ENCODE measurements at regions not wholly inside any gene's neighbourhood (a gene's known extent, or its start where the extent isn't known, plus 50 kb on each side); places are given as distances from the start of the nearest gene placed in this dataset.

DNA sequence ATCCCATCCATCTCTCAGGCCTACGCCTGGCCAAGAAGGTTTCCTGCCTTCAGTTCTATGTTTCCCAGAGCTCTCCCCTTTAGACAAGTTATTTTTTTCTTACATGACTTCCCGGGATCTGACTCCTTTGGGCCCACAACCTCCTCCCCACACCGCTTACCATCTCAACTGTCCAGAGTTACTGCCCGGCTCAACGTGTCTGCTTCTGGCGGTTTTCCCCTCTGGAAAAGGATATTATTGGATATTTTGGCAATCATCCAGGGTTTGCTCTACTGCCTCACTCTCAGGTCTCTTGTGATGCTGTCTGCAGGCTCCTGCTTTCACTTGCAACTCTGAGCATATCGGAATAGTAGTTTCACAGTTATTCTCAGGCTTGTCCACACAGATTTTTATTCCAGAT lies 318.2 kb upstream of the CAMK1G start:
- peak; percentile 12 for DNase-seq

DNA sequence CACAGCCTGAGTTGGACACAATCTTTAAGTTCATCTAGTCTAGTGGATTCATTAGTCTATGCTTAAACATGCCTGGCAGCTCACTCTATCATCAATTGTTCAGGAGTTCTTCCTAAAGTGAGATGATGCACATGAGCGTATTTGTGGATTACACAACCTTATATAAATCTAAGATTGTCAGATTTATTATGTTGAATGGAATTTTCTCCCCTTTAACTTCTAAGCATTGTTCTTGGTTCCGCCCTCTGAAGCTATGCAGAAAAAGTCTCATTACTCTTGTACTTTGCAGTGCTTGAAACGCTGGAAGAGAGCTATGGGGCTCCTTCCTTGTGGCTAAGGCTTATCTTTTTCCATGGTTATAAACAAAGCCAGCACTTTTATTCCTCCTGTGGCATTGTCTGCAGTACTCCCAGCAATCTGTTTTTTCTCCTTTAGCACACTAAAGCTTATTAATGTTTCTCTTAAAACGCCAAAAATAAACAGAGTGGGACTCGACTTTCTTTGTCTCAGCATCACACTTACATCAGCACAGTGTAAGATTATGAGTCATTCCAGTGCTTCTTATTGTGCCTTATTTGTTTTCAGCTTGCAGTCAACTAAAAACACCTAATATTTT lies 316.8 kb upstream of the CAMK1G start:
- no peak for DNase-seq

DNA sequence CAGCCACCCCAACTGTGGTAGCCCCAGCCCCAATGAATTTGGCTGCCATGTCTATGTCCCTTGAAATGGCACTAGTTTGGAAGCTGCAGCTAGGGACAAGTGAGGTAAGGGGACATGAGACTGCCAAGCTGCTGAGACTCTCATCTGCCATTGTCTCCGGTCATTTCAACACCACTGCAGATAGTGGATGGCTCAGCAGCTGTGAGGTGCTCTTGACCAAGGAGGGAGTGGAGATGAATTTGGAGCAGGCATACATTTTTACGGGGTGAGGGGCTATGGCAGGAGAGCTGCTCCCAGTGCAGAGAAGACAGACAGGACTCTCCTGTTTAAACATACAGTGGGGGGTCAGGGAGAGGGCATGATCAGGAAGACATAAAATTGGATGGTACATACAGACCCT lies 315.5 kb upstream of the CAMK1G start:
- no peak for DNase-seq

DNA sequence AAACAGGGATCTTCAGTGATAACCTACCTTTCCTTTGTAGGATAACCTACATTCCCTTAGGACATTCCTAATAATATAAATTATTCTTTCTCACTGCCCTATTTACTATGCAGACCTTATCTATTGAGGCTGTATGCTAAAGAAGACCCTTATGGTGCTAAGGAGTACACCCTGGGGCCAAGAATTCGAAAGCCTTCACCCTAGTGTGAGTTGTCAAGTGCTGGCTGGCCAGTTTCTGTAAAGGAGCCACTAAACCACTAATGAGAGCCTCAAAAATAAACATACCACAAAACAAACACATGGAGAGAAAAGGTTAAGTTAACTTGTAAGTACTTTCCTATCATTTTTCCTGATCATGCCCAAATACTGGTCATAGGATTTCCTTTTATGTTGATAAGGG lies 315.0 kb upstream of the CAMK1G start:
- DNase-seq: no peak

DNA sequence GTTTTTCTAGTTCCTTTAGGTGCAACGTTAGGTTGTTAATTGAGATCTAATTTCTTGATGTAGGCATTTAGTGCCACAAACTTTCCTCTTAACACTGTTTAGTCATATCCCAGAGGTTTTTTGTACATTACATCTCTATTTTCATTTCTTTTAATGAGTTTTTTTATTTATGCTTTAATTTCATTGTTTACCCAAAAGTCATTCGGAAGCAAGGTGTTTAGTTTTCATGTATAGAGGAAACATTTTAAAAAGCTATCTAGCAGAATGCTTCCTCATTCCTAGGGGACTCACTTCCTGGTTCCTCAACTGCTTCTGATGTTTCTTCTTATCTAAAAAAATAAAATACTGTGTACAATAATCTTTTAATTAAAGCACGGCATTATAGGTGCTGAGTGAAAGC lies 307.2 kb upstream of the CAMK1G start:
- no peak for DNase-seq

DNA sequence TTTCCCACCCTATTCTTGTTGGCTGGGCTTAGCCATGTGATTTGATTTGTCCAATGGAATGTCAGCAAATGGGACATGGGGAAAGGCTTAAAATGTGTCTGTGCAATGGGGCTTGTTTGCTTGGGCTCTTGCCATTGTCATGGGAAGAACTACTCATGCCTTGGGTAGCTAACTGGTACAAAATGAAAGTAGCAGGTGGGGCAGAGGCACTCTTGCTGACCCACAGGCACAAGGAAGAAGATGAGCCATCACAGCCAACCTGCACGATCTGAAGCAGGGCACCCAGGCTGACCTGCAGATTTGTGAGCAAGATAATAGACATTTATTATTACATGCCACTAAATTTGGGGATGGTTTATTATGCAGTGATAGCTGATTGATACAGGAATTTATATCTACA lies 305.9 kb upstream of the CAMK1G start:
- DNase-seq: no peak

DNA sequence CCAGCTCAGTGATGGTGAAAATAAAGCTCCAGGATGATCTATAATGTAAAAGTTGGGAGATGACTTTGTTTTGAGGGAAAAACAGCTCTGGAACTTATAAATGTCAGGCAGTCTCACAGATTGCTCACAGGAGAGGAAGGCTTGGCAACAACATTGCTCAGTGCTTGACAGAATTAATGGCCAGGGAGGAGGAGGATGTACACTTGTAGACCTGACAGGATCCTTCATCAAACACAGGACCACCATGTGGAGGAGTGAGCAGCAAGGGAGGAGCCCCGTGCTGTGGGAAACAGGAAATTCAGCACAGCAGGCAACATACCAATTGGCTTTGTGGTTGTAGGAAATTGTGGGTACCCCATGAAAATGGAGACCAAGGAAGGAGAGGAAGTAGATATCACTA lies 291.8 kb upstream of the CAMK1G start:
- DNase-seq: no peak

DNA sequence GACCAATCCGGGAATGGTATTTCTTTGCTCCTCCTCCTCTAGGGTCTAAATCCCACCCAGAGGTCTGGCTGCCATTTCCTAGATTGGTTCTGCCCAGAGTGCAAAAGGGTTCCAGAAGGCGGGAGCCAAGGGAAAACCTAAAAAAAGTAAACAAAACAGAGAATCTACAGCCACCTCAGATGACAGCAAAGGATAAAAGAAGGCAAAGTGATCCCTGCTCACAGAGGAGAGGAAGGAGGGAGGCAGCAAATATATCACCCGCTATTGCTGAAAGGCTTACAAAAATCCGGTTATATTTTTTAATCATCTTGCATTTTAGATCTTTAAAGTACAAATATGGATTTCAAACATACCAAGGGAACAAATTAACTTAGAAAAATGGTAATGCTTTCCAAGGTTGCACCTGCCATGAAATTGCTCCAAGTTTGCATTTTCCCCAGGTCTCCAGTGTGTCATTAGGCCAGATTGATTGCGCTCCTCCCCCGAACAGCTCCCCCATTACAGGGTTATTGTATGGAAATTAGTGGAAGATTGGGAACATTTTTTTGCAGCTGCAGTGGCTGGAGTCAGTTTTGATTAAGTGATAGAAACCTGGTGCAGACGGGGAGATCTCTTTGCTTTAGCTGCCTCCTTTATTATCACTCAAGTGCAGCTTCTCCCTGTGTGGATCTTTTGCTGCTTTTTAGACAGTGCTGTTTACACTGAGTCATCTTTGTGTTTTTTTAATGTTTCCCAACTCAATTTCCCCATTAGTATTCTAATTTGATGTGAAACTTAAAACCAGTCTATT lies 280.5 kb upstream of the CAMK1G start:
- peak; percentile 86 for DNase-seq

DNA sequence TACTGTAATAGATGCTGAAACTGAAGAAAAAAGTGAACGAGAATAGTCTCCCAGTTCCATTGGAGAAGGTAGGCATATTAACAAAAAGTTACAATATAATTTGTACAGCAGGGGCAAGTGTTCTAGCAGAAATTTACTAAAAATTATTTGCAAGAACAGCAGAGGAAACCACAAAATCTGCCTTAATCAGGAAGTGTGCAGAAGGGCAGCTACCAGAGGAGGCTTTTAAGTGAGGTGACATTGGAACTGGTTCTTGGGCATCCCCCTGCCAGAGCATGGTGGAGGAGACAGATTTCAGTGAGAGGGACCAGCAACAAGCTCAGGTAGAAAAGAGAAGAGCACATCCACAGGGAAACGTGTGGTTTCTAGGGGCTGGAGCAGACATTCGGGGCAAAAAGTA lies 279.3 kb upstream of the CAMK1G start:
- no peak for DNase-seq

DNA sequence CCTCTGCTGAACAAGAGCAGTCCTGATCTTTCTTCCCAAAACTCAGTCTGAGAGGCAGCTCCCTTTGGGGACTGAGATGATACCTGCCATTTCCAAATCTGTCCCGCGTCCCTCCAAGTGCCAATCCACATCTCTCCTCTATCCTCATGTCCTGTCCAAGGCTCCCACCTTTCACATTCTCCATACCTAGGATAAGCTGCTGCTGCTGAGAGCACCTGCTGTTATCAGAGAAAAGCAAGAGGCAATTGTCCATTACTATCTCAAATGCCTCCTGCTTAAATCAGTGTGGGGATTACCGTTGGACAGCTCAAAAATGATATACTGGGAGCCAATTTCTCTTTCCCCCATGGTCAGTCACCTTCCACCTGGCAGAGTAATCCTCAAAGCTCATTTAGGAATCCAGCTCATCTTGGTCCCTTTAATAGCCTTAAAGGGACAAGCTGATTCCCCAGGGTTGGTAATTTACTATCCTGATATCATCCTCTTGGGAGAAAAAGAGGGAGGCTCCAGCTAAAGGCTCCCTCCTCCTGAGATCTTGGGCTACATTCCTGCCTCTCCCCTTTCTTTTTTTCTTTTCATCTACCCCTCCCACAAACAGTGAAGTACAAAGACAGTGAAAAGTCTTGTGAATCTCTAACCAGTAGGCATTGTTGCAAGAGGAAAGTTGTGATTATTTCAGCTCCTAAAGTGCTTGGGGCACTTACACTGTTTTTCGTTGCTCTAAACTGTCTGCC lies 278.1 kb upstream of the CAMK1G start:
- DNase-seq: no peak

DNA sequence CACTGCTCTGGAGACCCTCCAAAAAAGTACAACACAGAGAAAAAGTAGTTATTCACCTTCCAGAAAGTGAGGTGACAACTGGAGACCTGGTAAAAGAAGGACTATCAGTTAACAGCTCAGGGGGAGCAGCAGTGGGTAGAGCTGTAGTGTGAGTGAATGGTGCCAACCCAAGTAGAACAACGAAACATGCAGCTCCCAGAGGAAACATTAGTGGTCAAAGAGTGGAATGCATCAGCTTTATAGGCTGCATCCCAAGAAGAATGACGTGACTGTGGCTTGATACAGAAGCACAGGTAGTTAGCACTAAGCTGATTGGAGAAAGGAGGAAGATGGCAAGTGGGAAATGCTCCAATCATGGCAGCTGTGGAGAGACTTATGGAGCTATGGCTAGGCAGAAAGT lies 275.7 kb upstream of the CAMK1G start:
- no peak for DNase-seq

DNA sequence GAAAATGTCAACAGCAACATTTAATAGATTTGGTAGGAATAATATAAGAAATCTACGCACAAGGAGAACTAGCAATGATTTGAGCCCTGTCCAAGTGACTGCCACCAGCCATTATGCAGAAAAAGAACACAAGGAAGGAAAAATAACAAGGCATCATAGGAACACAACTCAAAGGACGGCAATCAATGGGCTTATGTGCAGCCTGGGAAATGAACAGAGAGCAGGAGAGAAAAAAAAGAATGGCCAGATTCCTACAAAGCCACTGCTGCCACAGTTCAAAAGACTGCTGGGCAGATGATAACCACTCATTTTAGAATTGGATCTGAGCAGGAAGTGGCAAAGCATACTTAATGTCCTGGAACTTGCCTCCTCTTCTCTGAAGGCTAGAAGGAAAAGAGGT lies 274.3 kb upstream of the CAMK1G start:
- no peak for DNase-seq

DNA sequence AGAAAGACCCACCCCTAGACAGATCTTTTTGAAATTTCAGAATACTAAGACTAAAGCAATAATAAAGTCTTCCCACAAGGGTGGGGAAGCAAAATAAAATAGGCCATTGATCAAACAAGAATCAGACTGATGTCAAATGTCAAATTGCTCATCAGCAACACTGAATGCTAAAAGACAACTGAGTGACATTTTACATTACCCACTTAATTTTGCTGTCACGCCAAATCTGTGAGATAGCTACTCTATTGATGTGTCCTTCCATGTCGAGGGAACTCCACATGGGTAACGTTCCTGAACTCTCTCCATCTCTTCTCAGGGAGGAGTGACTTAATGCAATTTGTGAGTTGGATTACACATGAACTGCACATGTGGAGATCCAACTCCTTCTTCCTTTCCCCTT lies 271.7 kb upstream of the CAMK1G start:
- DNase-seq: no peak

DNA sequence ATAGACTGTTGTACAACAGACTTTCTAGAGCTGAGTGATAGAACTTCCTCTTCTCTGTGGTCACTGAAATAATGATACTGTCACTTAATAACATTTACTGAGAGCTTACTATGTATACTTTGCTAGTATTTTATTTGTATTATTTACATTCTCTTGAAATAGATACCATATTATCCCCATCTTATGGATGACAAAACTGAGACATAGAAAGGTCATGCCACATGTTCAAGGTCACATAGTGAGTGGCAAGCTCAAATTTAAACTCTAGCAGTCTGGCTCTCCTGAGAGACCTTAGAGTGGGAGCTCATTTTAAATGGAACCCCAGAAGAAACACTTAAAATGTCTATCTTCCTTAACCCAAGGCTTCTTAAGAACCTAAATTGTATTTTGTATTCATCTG lies 266.6 kb upstream of the CAMK1G start:
- DNase-seq: no peak

DNA sequence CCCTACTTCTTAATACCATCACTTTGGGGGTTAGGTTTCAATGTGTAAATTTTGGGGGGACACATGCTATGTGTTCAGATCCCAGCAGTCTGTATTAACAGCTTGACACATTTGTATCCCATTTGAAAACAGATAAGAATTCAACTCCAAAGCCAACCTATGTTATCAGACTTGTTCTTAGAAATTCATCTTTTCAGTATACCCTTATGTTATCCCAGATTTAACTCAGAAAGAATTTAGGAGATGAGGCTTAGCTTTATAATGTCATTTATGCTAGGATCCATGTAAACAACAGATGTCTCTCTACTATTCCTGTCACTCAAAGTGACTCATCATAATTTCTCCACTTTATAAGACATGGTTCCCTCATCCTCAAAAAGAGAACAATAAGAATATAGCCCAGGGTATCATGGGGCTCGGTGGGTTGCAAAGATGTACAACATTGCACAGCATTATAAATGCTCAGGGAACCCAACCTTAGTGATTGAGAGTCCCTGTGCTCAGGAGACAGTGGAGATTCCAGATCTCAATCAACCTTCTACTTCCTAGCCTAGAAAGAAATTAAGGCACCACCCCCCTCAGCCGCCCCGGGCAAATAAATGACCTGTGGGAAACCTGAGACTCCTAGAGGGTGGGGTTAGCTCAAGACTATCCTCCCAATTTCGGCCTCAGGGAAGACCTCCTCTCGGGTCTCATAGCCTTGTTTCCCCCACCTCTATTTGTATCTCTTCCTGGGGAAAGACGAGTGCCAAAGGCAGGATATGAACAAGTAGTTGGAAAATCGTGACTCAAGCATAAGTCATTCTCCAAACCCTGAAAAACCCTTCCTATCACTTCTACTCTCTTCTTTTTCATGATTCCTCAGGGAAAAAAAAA lies 265.1 kb upstream of the CAMK1G start:
- DNase-seq: no peak

DNA sequence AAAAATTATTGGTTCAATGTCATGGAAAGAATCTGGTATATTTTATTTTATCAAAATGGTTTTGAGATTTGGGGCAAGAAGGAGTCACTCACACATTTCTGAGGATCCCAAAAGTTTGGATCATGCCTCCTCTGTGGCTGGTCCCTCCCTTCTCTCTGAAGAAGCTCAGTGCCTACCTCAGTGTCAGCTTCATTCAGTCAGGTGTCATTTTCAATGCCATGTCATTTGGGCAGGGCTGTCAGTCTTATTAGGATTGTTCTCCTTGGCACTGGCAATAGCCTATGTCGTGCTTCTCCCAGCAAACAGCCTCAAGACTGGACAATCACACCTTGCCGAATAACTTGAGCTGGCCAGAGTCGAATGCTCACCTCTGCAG lies 264.5 kb upstream of the CAMK1G start:
- DNase-seq: no peak

DNA sequence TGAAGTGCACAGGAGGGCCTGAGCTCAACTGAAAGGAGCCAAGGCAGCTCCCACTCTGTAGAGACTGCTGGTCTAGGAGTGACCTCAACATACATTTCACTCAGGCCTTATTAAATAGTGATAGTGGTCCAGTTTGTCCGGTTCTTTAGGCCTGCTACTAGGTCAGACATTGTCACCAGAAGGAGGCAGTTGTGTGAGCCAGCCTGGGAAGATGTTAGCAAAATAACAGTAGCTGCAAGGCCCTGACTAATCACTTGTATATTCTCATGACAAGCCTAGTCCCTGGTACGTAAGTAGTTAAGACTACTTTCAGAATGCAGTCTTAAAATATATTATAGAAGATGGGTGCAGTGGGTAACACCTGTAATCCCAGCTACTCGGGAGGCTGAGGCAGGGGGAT lies 264.0 kb upstream of the CAMK1G start:
- DNase-seq: no peak

DNA sequence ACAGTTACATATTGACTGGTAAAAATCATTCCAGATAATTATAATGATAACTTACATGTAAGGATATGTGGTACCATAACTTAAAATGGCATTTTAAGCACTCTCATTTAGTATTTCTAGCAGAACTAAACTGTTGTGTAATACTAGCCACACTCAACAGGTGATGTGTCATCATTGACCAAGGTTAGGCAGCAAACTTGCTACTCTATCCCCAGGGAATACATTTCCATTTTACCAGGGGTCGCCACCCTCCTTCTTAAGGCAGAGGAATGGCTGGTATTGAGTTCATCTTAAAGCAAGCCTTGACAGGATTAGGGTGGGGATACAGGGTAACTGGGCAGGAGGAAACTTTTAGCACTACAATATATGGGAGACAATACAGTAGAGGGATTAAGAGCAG lies 259.8 kb upstream of the CAMK1G start:
- no peak for DNase-seq

DNA sequence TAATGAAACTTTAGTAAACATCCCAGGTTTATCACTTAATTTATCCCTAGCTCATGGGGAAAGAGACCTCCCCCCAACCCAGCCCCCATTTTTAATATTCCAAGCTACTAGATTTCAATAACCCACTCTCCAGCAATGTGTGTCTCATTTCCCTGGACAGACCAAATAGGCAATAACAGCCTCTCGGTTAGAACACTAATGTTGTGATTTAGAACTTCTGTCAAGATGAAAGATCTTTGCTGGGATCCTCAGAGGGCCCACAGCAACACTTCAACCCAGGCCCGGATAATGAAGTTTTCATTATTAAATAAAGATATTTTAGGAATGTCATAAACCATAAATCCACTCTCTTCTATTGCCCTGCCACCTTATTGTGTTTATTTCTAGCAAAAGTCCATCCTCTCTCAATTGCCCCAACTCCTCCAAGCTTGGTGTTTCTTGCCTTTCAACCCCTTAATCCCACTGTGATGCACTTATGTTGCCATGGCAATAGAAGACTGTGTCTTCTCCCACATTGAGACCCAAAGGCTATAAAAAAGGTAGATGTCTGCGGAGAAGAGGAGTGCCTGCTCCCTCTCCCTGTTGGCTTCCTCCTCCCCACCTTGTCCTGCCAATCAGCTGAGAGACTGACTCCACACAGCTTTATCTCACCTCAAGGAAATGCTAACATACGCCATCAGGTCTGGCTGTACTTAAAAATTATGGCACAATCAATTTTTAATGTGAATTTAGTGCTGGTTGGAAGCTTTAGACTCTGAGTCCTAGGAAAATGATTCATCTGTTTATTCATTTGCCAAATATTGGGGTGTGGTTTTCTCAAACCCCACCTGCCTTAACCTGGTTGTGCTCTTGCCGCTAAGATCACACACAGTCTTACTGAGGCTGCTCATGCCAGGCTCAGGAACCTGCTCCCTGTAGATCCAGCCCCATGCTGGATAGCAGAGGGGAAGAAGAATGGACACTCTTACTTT lies 258.3 kb upstream of the CAMK1G start:
- no peak for DNase-seq

DNA sequence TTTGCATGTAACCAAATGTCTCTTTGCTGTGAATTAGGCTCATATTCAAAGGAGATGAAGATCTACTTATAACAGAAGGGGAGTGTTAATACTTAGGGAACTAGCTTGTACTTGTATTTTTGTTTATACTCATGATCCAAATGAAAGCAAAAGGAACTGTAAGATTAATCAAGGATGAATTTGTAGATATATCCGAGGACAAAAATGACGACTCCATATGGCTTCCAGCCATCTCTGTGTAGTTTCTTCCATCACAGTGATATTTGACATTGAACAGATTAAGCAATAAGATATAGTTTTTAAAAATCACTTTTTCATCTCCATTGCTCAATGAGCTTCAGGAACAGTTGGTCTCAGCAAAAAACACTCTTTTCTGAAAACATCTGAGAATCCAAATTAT lies 257.4 kb upstream of the CAMK1G start:
- DNase-seq: no peak

DNA sequence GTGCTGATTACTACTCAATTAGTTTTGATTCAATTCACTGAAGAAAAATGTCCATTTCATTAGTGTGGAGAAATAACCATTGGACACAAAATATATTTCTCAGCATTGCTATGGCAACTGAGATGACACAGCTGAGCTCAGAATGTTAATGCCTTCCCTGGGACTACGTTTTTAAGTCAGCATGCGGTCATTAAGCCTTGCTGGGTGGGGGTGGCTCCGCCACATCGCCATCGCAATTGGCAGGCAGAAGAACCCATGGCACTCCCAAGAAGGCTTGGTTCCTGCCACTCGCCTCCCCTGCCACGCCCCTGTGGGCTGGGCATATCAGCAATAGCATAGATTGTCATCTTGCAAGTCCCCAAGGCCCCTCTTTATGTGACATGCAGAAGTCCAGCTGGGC lies 256.7 kb upstream of the CAMK1G start:
- DNase-seq: peak; percentile 61
